CD14-positive monocyte (primary cell): ENCODE measurements at regions not wholly inside any gene's neighbourhood (a gene's known extent, or its start where the extent isn't known, plus 50 kb on each side); places are given as distances from the start of the nearest gene placed in this dataset.

Experiments
- DNase-seq, 3 donors: peaks; one replicate each; pipeline ENCODE4 v3.0.0-alpha.2; 2011 to 2022
- H2AFZ ChIP-seq: 2 replicates; pipeline ENCODE4 v1.6.0; 2012; ENCODE audit warnings: mild to moderate bottlenecking, low read depth, low read length, inconsistent platforms; ENCODE audit not compliant: insufficient read depth, poor library complexity, severe bottlenecking
- H3K27ac ChIP-seq, 2 donors: 1 replicate in 1 of 2; 2 replicates in 1 of 2; pipeline ENCODE4 v1.5.1; 2012 to 2013; ENCODE audit warnings: low read length in 2 of 2, control low read depth in 1 of 2, inconsistent platforms in 1 of 2, low read depth in 1 of 2, mild to moderate bottlenecking in 1 of 2
- H3K27me3 ChIP-seq, 2 donors: one replicate each; pipeline versions ENCODE4 v1.6.0 to v1.6.1; 2011 to 2013; ENCODE audit warnings: low read length in 2 of 2; ENCODE audit not compliant: control insufficient read depth in 2 of 2, insufficient read depth in 2 of 2
- H3K36me3 ChIP-seq, 2 donors: replicated peaks in 1 of 2; 1 replicate in 1 of 2; 2 replicates in 1 of 2; pipeline versions ENCODE4 v1.5.1 to v1.6.1; 2012 to 2013; ENCODE audit warnings: low read length in 2 of 2, control low read depth in 1 of 2, inconsistent platforms in 1 of 2, mild to moderate bottlenecking in 1 of 2; ENCODE audit not compliant: insufficient read depth in 2 of 2, control insufficient read depth in 1 of 2
- H3K4me1 ChIP-seq, 2 donors: 1 replicate in 1 of 2; 2 replicates in 1 of 2; pipeline versions ENCODE4 v1.5.1 to v1.6.1; 2012 to 2013; ENCODE audit warnings: low read length in 2 of 2, control low read depth in 1 of 2, inconsistent platforms in 1 of 2, mild to moderate bottlenecking in 1 of 2, moderate library complexity in 1 of 2; ENCODE audit not compliant: insufficient read depth in 2 of 2, control insufficient read depth in 1 of 2
- H3K4me2 ChIP-seq: replicated peaks from 2 replicates; pipeline ENCODE3; 2012; ENCODE audit warnings: low read length, moderate library complexity, mild to moderate bottlenecking; ENCODE audit not compliant: poor library complexity, severe bottlenecking; ENCODE audit errors: extremely low read depth
- H3K4me3 ChIP-seq, 3 experiments: fragments of 200-600 bp in 1 of 3; sonication (generic) in 1 of 3; replicated peaks in 1 of 3; 1 replicate in 2 of 3; 2 replicates in 1 of 3; pipeline ENCODE4 v1.5.1; 2011 to 2013; ENCODE audit warnings: low read length in 3 of 3, mild to moderate bottlenecking in 3 of 3, control low read depth in 2 of 3, low read depth in 2 of 3, inconsistent platforms in 1 of 3, moderate library complexity in 1 of 3
- H3K79me2 ChIP-seq: 2 replicates; pipeline ENCODE4 v1.6.0; 2012; ENCODE audit warnings: mild to moderate bottlenecking, control low read depth, inconsistent platforms, low read length, moderate library complexity; ENCODE audit not compliant: insufficient read depth
- H3K9ac ChIP-seq: 2 replicates; pipeline ENCODE4 v1.6.0; 2017; ENCODE audit warnings: low read length, mild to moderate bottlenecking; ENCODE audit not compliant: insufficient read depth, poor library complexity, severe bottlenecking
- H3K9me3 ChIP-seq, 2 donors: replicated peaks in 1 of 2; 1 replicate in 1 of 2; 2 replicates in 1 of 2; pipeline versions ENCODE4 v1.5.1 to v1.6.1; 2012 to 2013; ENCODE audit warnings: low read length in 2 of 2, control low read depth in 1 of 2; ENCODE audit not compliant: control insufficient read depth in 1 of 2, insufficient read depth in 1 of 2
- H4K20me1 ChIP-seq: 2 replicates; pipeline ENCODE4 v1.6.0; 2012; ENCODE audit warnings: mild to moderate bottlenecking, low read length, control low read depth, moderate library complexity; ENCODE audit not compliant: insufficient read depth
- H3K27ac Mint-ChIP-seq, 7 donors: one replicate each; pipeline ENCODE4 v1.8.0; 2020; ENCODE audit warnings: mild to moderate bottlenecking in 7 of 7, mixed read lengths in 7 of 7, moderate library complexity in 6 of 7, inconsistent platforms in 2 of 7
- H3K27me3 Mint-ChIP-seq, 3 donors: one replicate each; pipeline ENCODE4 v1.8.0; 2021 to 2022; ENCODE audit warnings: low read depth in 3 of 3, mild to moderate bottlenecking in 3 of 3, mixed read lengths in 3 of 3, moderate library complexity in 3 of 3, inconsistent platforms in 1 of 3
- H3K36me3 Mint-ChIP-seq, 2 donors: one replicate each; pipeline ENCODE4 v1.8.0; 2020; ENCODE audit warnings: mixed read lengths in 2 of 2, inconsistent platforms in 1 of 2, mild to moderate bottlenecking in 1 of 2
- H3K4me1 Mint-ChIP-seq: one replicate; pipeline ENCODE4 v1.8.0; 2020; ENCODE audit warnings: mild to moderate bottlenecking, mixed read lengths
- H3K4me3 Mint-ChIP-seq, 2 donors: one replicate each; pipeline ENCODE4 v1.8.0; 2020; ENCODE audit warnings: mild to moderate bottlenecking in 2 of 2, mixed read lengths in 2 of 2, moderate library complexity in 1 of 2
- H3K9me3 Mint-ChIP-seq, 7 donors: one replicate each; pipeline ENCODE4 v1.8.0; 2020 to 2022; ENCODE audit warnings: mixed read lengths in 7 of 7, mild to moderate bottlenecking in 6 of 7, moderate library complexity in 6 of 7, inconsistent platforms in 2 of 7
- CTCF ChIP-seq: fragments of 200-600 bp; IDR thresholded peaks from one replicate; pipeline ENCODE4 v1.8.0; 2022; ENCODE audit warnings: antibody characterized with exemption, mild to moderate bottlenecking
- WGBS: methylation state at CpG from one replicate; pipeline ENCODE4 v1.1.5; 2013; ENCODE audit warnings: missing lambda C conversion rate; ENCODE audit not compliant: insufficient coverage; 5-methylcytosine and 5-hydroxymethylcytosine counted together
- intact Hi-C, 2 donors: fragments of 100-400 bp; cut with micrococcal nuclease; formaldehyde crosslinking; loops; one replicate each; pipeline versions ENCODE4 v1.15.0 to v1.15.1; 2023

GRCh38 chr2:234672498-234673150 lies 175.7 kb upstream of the ARL4C start:
- Histone ChIP-seq H3K36me3 (no peaks in the 10 kb centered on the region), H3K79me2 (no peaks in the 10 kb centered on the region), H3K27me3 (no peaks in the 10 kb centered on the region), H3K4me2 (no peak overlapping the region), H3K9me3 (peaks cover 0 to 3% of the 10 kb centered on the region in 2 donors), H4K20me1 (no peaks in the 10 kb centered on the region), H3K4me3 (no peak overlapping the region), H3K27ac (no peak overlapping the region), H3K9ac (no peak overlapping the region), H2AFZ (no peak overlapping the region), H3K4me1 (no peaks in the 10 kb centered on the region)
- intact Hi-C loops, result no loop called here
- Mint-ChIP-seq H3K4me3 (no peak overlapping the region), H3K36me3 (no peaks in the 10 kb centered on the region), H3K4me1 (no peaks in the 10 kb centered on the region), H3K27me3 (peaks cover 0 to 2% (median 0%) of the 10 kb centered on the region in 3 donors), H3K27ac (no peak overlapping the region), H3K9me3 (peaks cover 0 to 4% (median 0%) of the 10 kb centered on the region in 7 donors)
- no peak for TF ChIP-seq CTCF
- no peak for DNase-seq
- WGBS, result 90% methylated on average over 5 of the region's 8 CpGs

GRCh38 chr2:234671716-234672115 lies 174.8 kb upstream of the ARL4C start:
- no peak overlapping the region for H3K4me3 ChIP-seq
- no peaks in the 10 kb centered on the region for H3K27me3 ChIP-seq
- no peaks in the 10 kb centered on the region for H3K79me2 ChIP-seq
- no peaks in the 10 kb centered on the region for H4K20me1 ChIP-seq
- no peak overlapping the region for H3K9ac ChIP-seq
- Mint-ChIP-seq H3K27me3 (peaks cover 0 to 2% (median 0%) of the 10 kb centered on the region in 3 donors), H3K27ac (no peak overlapping the region), H3K9me3 (peaks cover 0 to 5% (median 2%) of the 10 kb centered on the region in 7 donors), H3K4me3 (no peak overlapping the region), H3K36me3 (no peaks in the 10 kb centered on the region), H3K4me1 (no peaks in the 10 kb centered on the region)
- peaks cover 0 to 3% of the 10 kb centered on the region in 2 donors for H3K9me3 ChIP-seq
- no peak overlapping the region for H2AFZ ChIP-seq
- intact Hi-C loops, result no loop called here
- no peak for TF ChIP-seq CTCF
- H3K27ac ChIP-seq, result no peak overlapping the region
- H3K4me1 ChIP-seq, result no peaks in the 10 kb centered on the region
- no peak for DNase-seq
- H3K4me2 ChIP-seq, result no peak overlapping the region
- WGBS, result 87% methylated on average over 3 of the region's 3 CpGs
- no peaks in the 10 kb centered on the region for H3K36me3 ChIP-seq
